ENCODE measurements at regions not wholly inside any gene's neighbourhood (a gene's known extent, or its start where the extent isn't known, plus 50 kb on each side); places are given as distances from the start of the nearest gene placed in this dataset.

GRCh38 chr9:38145526-38146053, 76.6 kb upstream of the SHB start:
- no peak for DNase-seq
- H3K4me3 ChIP-seq = no peak overlapping the region
- H3K9me3 ChIP-seq (ENCODE audit: insufficient read depth, low read depth) = no peaks in the 10 kb centered on the region
- H4K20me1 ChIP-seq (ENCODE audit: insufficient read depth) = no peaks in the 10 kb centered on the region
- no peaks in the 10 kb centered on the region for H3K9me2 ChIP-seq (ENCODE audit: insufficient read depth)
- no peaks in the 10 kb centered on the region; the same call in 1 of the 2 replicates for H3K4me1 ChIP-seq (replicated peaks; ENCODE audit: insufficient read depth)
- no peaks in the 10 kb centered on the region for H3K79me2 ChIP-seq (ENCODE audit: low read depth)
- ChIA-PET POLR2A (ENCODE audit: unreplicated experiment) (no interaction called here), CTCF (no interaction called here)
- H2AFZ ChIP-seq = no peak overlapping the region
- TF ChIP-seq EZH2 (IDR thresholded peaks at IDR 0.05; ENCODE audit: low read depth) (no peak), CTCF (conservative IDR thresholded peaks at IDR 0.05) (no peak)
- no peak overlapping the region for H3K27ac ChIP-seq
- intact Hi-C loops (cut with micrococcal nuclease; ENCODE audit: unreplicated experiment) = no loop called here
- H3K27me3 ChIP-seq (ENCODE audit: insufficient read depth, low read depth) = 0 out of 2 replicates have a peak, but pooled peaks cover 2% of the 10 kb centered on the region
- no peaks in the 10 kb centered on the region for H3K36me3 ChIP-seq (ENCODE audit: low read depth)
- BruUV-seq (replicated peaks) = no TSS peak
- H3F3A ChIP-seq (ENCODE audit: insufficient read depth, low read depth) = no peaks in the 10 kb centered on the region
- no peak overlapping the region for H3K4me2 ChIP-seq

GRCh38 chr9:38144421-38144820, 75.4 kb upstream of the SHB start:
- Histone ChIP-seq H3K36me3 (ENCODE audit: low read depth) (no peaks in the 10 kb centered on the region), H3K4me1 (replicated peaks; ENCODE audit: insufficient read depth) (no peaks in the 10 kb centered on the region; the same call in 1 of the 2 replicates), H2AFZ (no peak overlapping the region), H4K20me1 (ENCODE audit: insufficient read depth) (no peaks in the 10 kb centered on the region), H3K9me2 (ENCODE audit: insufficient read depth) (no peaks in the 10 kb centered on the region), H3K27ac (no peak overlapping the region), H3F3A (ENCODE audit: insufficient read depth, low read depth) (no peaks in the 10 kb centered on the region), H3K4me3 (no peak overlapping the region), H3K79me2 (ENCODE audit: low read depth) (no peaks in the 10 kb centered on the region), H3K27me3 (ENCODE audit: insufficient read depth, low read depth) (0 out of 2 replicates have a peak, but pooled peaks cover 2% of the 10 kb centered on the region), H3K4me2 (no peak overlapping the region), H3K9me3 (ENCODE audit: insufficient read depth, low read depth) (no peaks in the 10 kb centered on the region)
- intact Hi-C loops (cut with micrococcal nuclease; ENCODE audit: unreplicated experiment) = no loop called here
- TF ChIP-seq EZH2 (IDR thresholded peaks at IDR 0.05; ENCODE audit: low read depth) (no peak), CTCF (conservative IDR thresholded peaks at IDR 0.05) (no peak)
- BruUV-seq (replicated peaks) = no TSS peak
- CTCF ChIA-PET = no interaction called here
- POLR2A ChIA-PET (ENCODE audit: unreplicated experiment) = no interaction called here
- DNase-seq = no peak

GRCh38 chr9:38141746-38142591, 72.9 kb upstream of the SHB start:
- no peaks in the 10 kb centered on the region; the same call in 1 of the 2 replicates for H3K4me1 ChIP-seq (replicated peaks; ENCODE audit: insufficient read depth)
- CTCF ChIA-PET = no interaction called here
- 0 out of 2 replicates have a peak, but pooled peaks cover 2% of the 10 kb centered on the region for H3K27me3 ChIP-seq (ENCODE audit: insufficient read depth, low read depth)
- no peaks in the 10 kb centered on the region for H3K9me2 ChIP-seq (ENCODE audit: insufficient read depth)
- H3K36me3 ChIP-seq (ENCODE audit: low read depth) = no peaks in the 10 kb centered on the region
- H3K4me3 ChIP-seq = no peak overlapping the region
- no peak for DNase-seq
- BruUV-seq (replicated peaks) = no TSS peak
- no peaks in the 10 kb centered on the region for H3K9me3 ChIP-seq (ENCODE audit: insufficient read depth, low read depth)
- POLR2A ChIA-PET (ENCODE audit: unreplicated experiment) = interaction anchor here (0.6 kb wide), 1 partner anchor 179 kb away, joined by 3 read pairs; no protein-coding TSS in a partner anchor
- no peaks in the 10 kb centered on the region for H3F3A ChIP-seq (ENCODE audit: insufficient read depth, low read depth)
- no peak overlapping the region for H3K27ac ChIP-seq
- no peaks in the 10 kb centered on the region for H3K79me2 ChIP-seq (ENCODE audit: low read depth)
- no peaks in the 10 kb centered on the region for H4K20me1 ChIP-seq (ENCODE audit: insufficient read depth)
- no peak overlapping the region for H2AFZ ChIP-seq
- TF ChIP-seq EZH2 (IDR thresholded peaks at IDR 0.05; ENCODE audit: low read depth) = no peak
- no peak for TF ChIP-seq CTCF (conservative IDR thresholded peaks at IDR 0.05)
- intact Hi-C loops (cut with micrococcal nuclease; ENCODE audit: unreplicated experiment) = no loop called here
- H3K4me2 ChIP-seq = peak overlapping the region; percentile 47; the same call in 1 of the 2 replicates
